C4-2B (cell line): ENCODE measurements at regions not wholly inside any gene's neighbourhood (a gene's known extent, or its start where the extent isn't known, plus 50 kb on each side); places are given as distances from the start of the nearest gene placed in this dataset.

Experiments
- CTCF ChIP-seq: fragments of 450-650 bp; conservative IDR thresholded peaks from 2 replicates; pipeline ENCODE4 v1.5.1; 2017; ENCODE audit warnings: mild to moderate bottlenecking
- ZFX ChIP-seq: fragments of 450-650 bp; IDR thresholded peaks from 2 replicates; pipeline ENCODE4 v1.6.1; 2017

- TF ChIP-seq CTCF = no peak
- no peak for TF ChIP-seq ZFX
These were observed 308.2 kb upstream of the AMIGO2 start for GRCh38 chr12:47387994-47388393.
